ENCODE measurements at regions not wholly inside any gene's neighbourhood (a gene's known extent, or its start where the extent isn't known, plus 50 kb on each side); places are given as distances from the start of the nearest gene placed in this dataset.

- no peak for TF ChIP-seq CTCF (IDR thresholded peaks at IDR 0.05)
- TF ChIP-seq POLR2A (IDR thresholded peaks at IDR 0.05): no peak
These were observed 378.2 kb upstream of the ALCAM start for GRCh38 chr3:104988496-104988895.
